IMR-90 (cell line): ENCODE measurements at regions not wholly inside any gene's neighbourhood (a gene's known extent, or its start where the extent isn't known, plus 50 kb on each side); places are given as distances from the start of the nearest gene placed in this dataset.

Source experiments
- ATAC-seq: fragments of 200-7000 bp; cut with Tn5 transposase; 2 replicates; pipeline ENCODE4 v1.9.1; 2020; ENCODE audit warnings: low read depth, mild to moderate bottlenecking, moderate library complexity
- BruUV-seq: library from RNA; stranded (reverse); fragments of 400-500 nt; replicated peaks from 2 replicates; lab custom pipeline; 2021; lab: Mats Ljungman, UMichigan
- CTCF ChIA-PET: fragments of 300-600 bp; formaldehyde crosslinking; extraction: SDS; loops from one replicate; lab custom pipeline; 2021; ENCODE audit warnings: antibody characterized with exemption; lab: Yijun Ruan, JAX
- POLR2A ChIA-PET: fragments of 300-600 bp; sonication (Branson Sonifier 250); formaldehyde crosslinking; loops from one replicate; lab custom pipeline; 2022; ENCODE audit warnings: antibody characterized with exemption; ENCODE audit not compliant: unreplicated experiment; lab: Charles Lee
- DNase-seq: peaks from one replicate; pipeline ENCODE4 v3.0.0; 2013
- H2AFZ ChIP-seq: replicated peaks from 2 replicates; pipeline ENCODE3; 2013; ENCODE audit warnings: low read length, mild to moderate bottlenecking; ENCODE audit not compliant: poor library complexity
- H2AK5ac ChIP-seq: 2 replicates; pipeline ENCODE4 v1.6.1; 2013; ENCODE audit warnings: low read depth, low read length, inconsistent platforms
- H2AK9ac ChIP-seq: replicated peaks from 2 replicates; pipeline ENCODE3; 2013; ENCODE audit warnings: mild to moderate bottlenecking, low read depth, low read length, moderate library complexity; ENCODE audit not compliant: poor library complexity
- H2BK120ac ChIP-seq: 2 replicates; pipeline ENCODE4 v1.6.1; 2013; ENCODE audit warnings: low read depth, low read length, inconsistent platforms
- H2BK15ac ChIP-seq: 3 replicates; pipeline ENCODE4 v1.6.1; 2013; ENCODE audit warnings: low read depth, low read length, inconsistent platforms
- H2BK20ac ChIP-seq: 2 replicates; pipeline ENCODE4 v1.6.1; 2013; ENCODE audit warnings: low read depth, mild to moderate bottlenecking, inconsistent platforms, low read length, moderate library complexity
- H2BK5ac ChIP-seq: 2 replicates; pipeline ENCODE4 v1.6.1; 2013; ENCODE audit warnings: mild to moderate bottlenecking, low read depth, low read length, inconsistent platforms; ENCODE audit not compliant: poor library complexity, severe bottlenecking
- H3K14ac ChIP-seq: replicated peaks from 2 replicates; pipeline ENCODE4 v1.6.1; 2013; ENCODE audit warnings: low read depth, low read length, inconsistent platforms
- H3K18ac ChIP-seq: 2 replicates; pipeline ENCODE4 v1.6.1; 2013; ENCODE audit warnings: low read depth, low read length, control low read depth
- H3K23ac ChIP-seq: 2 replicates; pipeline ENCODE4 v1.6.1; 2013; ENCODE audit warnings: low read depth, low read length, inconsistent platforms
- H3K27ac ChIP-seq: 2 replicates; pipeline ENCODE4 v1.5.1; 2013; ENCODE audit warnings: mild to moderate bottlenecking, control low read depth, low read length; ENCODE audit not compliant: insufficient read depth
- H3K27me3 ChIP-seq: 2 replicates; pipeline ENCODE4 v1.6.1; 2013; ENCODE audit warnings: low read length; ENCODE audit not compliant: control insufficient read depth, insufficient read depth
- H3K36me3 ChIP-seq: 2 replicates; pipeline ENCODE4 v1.6.1; 2013; ENCODE audit warnings: low read length, mixed read lengths; ENCODE audit not compliant: control insufficient read depth, insufficient read depth
- H3K4ac ChIP-seq: 2 replicates; pipeline ENCODE4 v1.6.1; 2013; ENCODE audit warnings: low read depth, low read length, inconsistent platforms
- H3K4me1 ChIP-seq: 2 replicates; pipeline ENCODE4 v1.6.1; 2013; ENCODE audit warnings: low read length, mixed read lengths; ENCODE audit not compliant: control insufficient read depth, insufficient read depth
- H3K4me2 ChIP-seq: 2 replicates; pipeline ENCODE4 v1.6.1; 2013; ENCODE audit warnings: low read depth, mild to moderate bottlenecking, control low read depth, low read length, moderate library complexity
- H3K4me3 ChIP-seq: 2 replicates; pipeline ENCODE4 v1.5.1; 2013; ENCODE audit warnings: low read depth, mild to moderate bottlenecking, control low read depth, low read length, moderate library complexity; ENCODE audit not compliant: insufficient read depth
- H3K56ac ChIP-seq: 2 replicates; pipeline ENCODE4 v1.6.1; 2013; ENCODE audit warnings: low read length, inconsistent platforms; ENCODE audit not compliant: insufficient read depth; ENCODE audit errors: extremely low read depth
- H3K79me1 ChIP-seq, 2 experiments: 2 replicates each; pipeline ENCODE4 v1.6.1; 2013; ENCODE audit warnings: low read length in 2 of 2, inconsistent platforms in 1 of 2, low read depth in 1 of 2
- H3K9ac ChIP-seq: 2 replicates; pipeline ENCODE4 v1.6.1; 2013; ENCODE audit warnings: low read depth, low read length, control low read depth
- H3K9me1 ChIP-seq: 2 replicates; pipeline ENCODE4 v1.6.1; 2013; ENCODE audit warnings: low read length, inconsistent platforms; ENCODE audit not compliant: insufficient read depth
- H3K9me3 ChIP-seq: 2 replicates; pipeline ENCODE4 v1.6.1; 2013; ENCODE audit warnings: low read length; ENCODE audit not compliant: control insufficient read depth, insufficient read depth
- H4K20me1 ChIP-seq: 2 replicates; pipeline ENCODE4 v1.6.1; 2013; ENCODE audit warnings: low read length, inconsistent platforms; ENCODE audit not compliant: insufficient read depth
- H4K5ac ChIP-seq: 2 replicates; pipeline ENCODE4 v1.6.1; 2013; ENCODE audit warnings: mild to moderate bottlenecking, low read depth, low read length, control low read depth
- H4K8ac ChIP-seq, 2 experiments: 2 replicates each; pipeline ENCODE4 v1.6.1; 2013; ENCODE audit warnings: low read depth in 2 of 2, low read length in 2 of 2, control low read depth in 1 of 2, inconsistent platforms in 1 of 2
- H4K91ac ChIP-seq: 2 replicates; pipeline ENCODE4 v1.6.1; 2013; ENCODE audit warnings: low read depth, low read length, inconsistent platforms; ENCODE audit not compliant: insufficient read depth
- BHLHE40 ChIP-seq: fragments of 150-350 bp; IDR thresholded peaks from 2 replicates; pipeline ENCODE4 v1.6.1; 2016; ENCODE audit warnings: mild to moderate bottlenecking, low read depth, low read length
- CEBPB ChIP-seq: IDR thresholded peaks from 2 replicates; pipeline ENCODE4 v1.6.1; 2012; ENCODE audit warnings: low read depth, low read length, improper control_type of control experiment
- CHD1 ChIP-seq: IDR thresholded peaks from 2 replicates; pipeline ENCODE4 v1.6.1; 2012; ENCODE audit warnings: low read depth, low read length, improper control_type of control experiment
- CTCF ChIP-seq: conservative IDR thresholded peaks from 2 replicates; pipeline ENCODE4 v1.5.1; 2012; ENCODE audit warnings: mild to moderate bottlenecking, low read depth, low read length, improper control_type of control experiment
- ELK1 ChIP-seq: fragments of 150-350 bp; IDR thresholded peaks from 2 replicates; pipeline ENCODE4 v1.6.1; 2016; ENCODE audit warnings: low read depth, mild to moderate bottlenecking, low read length, moderate library complexity, borderline replicate concordance
- FOS ChIP-seq: fragments of 150-350 bp; IDR thresholded peaks from 2 replicates; pipeline ENCODE4 v1.6.1; 2016; ENCODE audit warnings: low read depth, low read length
- MAFK ChIP-seq: IDR thresholded peaks from 2 replicates; pipeline ENCODE4 v1.6.1; 2012; ENCODE audit warnings: low read depth, low read length, improper control_type of control experiment
- MAZ ChIP-seq: IDR thresholded peaks from 2 replicates; pipeline ENCODE4 v1.6.1; 2012; ENCODE audit warnings: low read depth, mild to moderate bottlenecking, low read length, improper control_type of control experiment, moderate library complexity, borderline replicate concordance
- MXI1 ChIP-seq: IDR thresholded peaks from 2 replicates; pipeline ENCODE4 v1.6.1; 2012; ENCODE audit warnings: low read depth, mild to moderate bottlenecking, low read length, moderate library complexity, borderline replicate concordance
- NFE2L2 ChIP-seq: fragments of 150-350 bp; IDR thresholded peaks from 2 replicates; pipeline ENCODE4 v1.6.1; 2016; ENCODE audit warnings: low read depth, mild to moderate bottlenecking, low read length
- POLR2A ChIP-seq: IDR thresholded peaks from 2 replicates; pipeline ENCODE4 v1.6.1; 2012; ENCODE audit warnings: mild to moderate bottlenecking, low read depth, low read length
- RAD21 ChIP-seq: IDR thresholded peaks from 2 replicates; pipeline ENCODE4 v1.6.1; 2012; ENCODE audit warnings: low read length, improper control_type of control experiment
- RCOR1 ChIP-seq: IDR thresholded peaks from 2 replicates; pipeline ENCODE4 v1.6.1; 2012; ENCODE audit warnings: mild to moderate bottlenecking, low read length, improper control_type of control experiment; ENCODE audit not compliant: insufficient replicate concordance
- RFX5 ChIP-seq: IDR thresholded peaks from 2 replicates; pipeline ENCODE4 v1.8.0; 2012; ENCODE audit warnings: low read depth, mild to moderate bottlenecking, low read length, moderate library complexity
- SMC3 ChIP-seq: fragments of 150-350 bp; IDR thresholded peaks from 2 replicates; pipeline ENCODE4 v1.6.1; 2016; ENCODE audit warnings: low read depth, mild to moderate bottlenecking, antibody characterized with exemption, low read length, moderate library complexity
- USF2 ChIP-seq: fragments of 150-350 bp; IDR thresholded peaks from 2 replicates; pipeline ENCODE4 v1.6.1; 2017; ENCODE audit warnings: mild to moderate bottlenecking, antibody characterized with exemption, low read length, low read depth
- WGBS, 2 experiments: methylation state at CpG; one replicate each; pipeline versions ENCODE4 v1.1.5 to v1.1.7; 2013; ENCODE audit warnings: missing lambda C conversion rate in 2 of 2; ENCODE audit not compliant: insufficient read length in 1 of 2; ENCODE audit errors: extremely low coverage in 2 of 2; 5-methylcytosine and 5-hydroxymethylcytosine counted together
- dilution Hi-C: fragments of 300-500 bp; cut with HindIII; formaldehyde crosslinking; loops from one replicate; pipeline ENCODE4 v1.14.3; 2018; ENCODE audit warnings: low sequenced_read_pairs; ENCODE audit not compliant: unreplicated experiment
- in situ Hi-C: fragments of 300-500 bp; cut with MboI; formaldehyde crosslinking; loops from 3 replicates; pipeline ENCODE4 v1.14.3; 2019; ENCODE audit warnings: low sequenced_read_pairs, inconsistent platforms, mixed read lengths
- intact Hi-C: fragments of 100-400 bp; cut with micrococcal nuclease; formaldehyde crosslinking; loops from 2 replicates; pipeline ENCODE4 v1.10.0; 2022

GRCh38 chr13:30115257-30115600 lies 192.1 kb downstream of the KATNAL1 start:
- Histone ChIP-seq H3K27ac (no peak overlapping the region), H3K27me3 (no peaks in the 10 kb centered on the region; the same call in 1 of the 2 replicates), H3K9ac (no peak overlapping the region), H3K14ac (no peak overlapping the region), H3K4ac (no peak overlapping the region), H3K18ac (no peak overlapping the region), H3K4me3 (peak overlapping the region; percentile 61; the same call in 1 of the 2 replicates), H4K8ac (no peak overlapping the region), H3K9me3 (no peaks in the 10 kb centered on the region), H2BK20ac (no peak overlapping the region), H2AK5ac (no peak overlapping the region), H2BK5ac (no peak overlapping the region), H3K4me2 (peak overlapping the region; percentile 87), H2BK15ac (no peak overlapping the region), H3K9me1 (peaks cover 5% of the 10 kb centered on the region; the same call in 1 of the 2 replicates), H4K20me1 (no peaks in the 10 kb centered on the region), H4K91ac (no peak overlapping the region), H3K4me1 (peaks cover 3% of the 10 kb centered on the region; the same call in 1 of the 2 replicates), H3K79me1 (no peaks in the 10 kb centered on the region), H2AK9ac (peak overlapping the region; percentile 22), H3K56ac (no peak overlapping the region), H3K23ac (0 out of 2 replicates have a peak overlapping the region, but pooled peaks have one; percentile 18), H4K5ac (no peak overlapping the region), H2BK120ac (no peak overlapping the region), H2AFZ (peak overlapping the region; percentile 88), H3K36me3 (no peaks in the 10 kb centered on the region)
- POLR2A ChIA-PET: interaction anchor here (0.6 kb wide), 1 partner anchor 434 kb away, joined by 3 read pairs; no protein-coding TSS in a partner anchor
- ATAC-seq (no peak), DNase-seq (no peak)
- CTCF ChIA-PET: interaction anchor here (0.6 to 2.4 kb wide), 14 partner anchors 10 to 605 kb away, joined by 3 to 29 read pairs (median 4); no protein-coding TSS in a partner anchor
- WGBS, 2 experiments: 39% methylated on average over 3 of the region's 9 CpGs; no CpG with 5 or more reads in 1 of the 2 experiments
- BruUV-seq: no TSS peak
- intact Hi-C loops: loop anchor here (1.0 kb wide), 1 partner anchor 607 kb away; no protein-coding TSS in a partner anchor
- TF ChIP-seq SMC3: no peak
- no peak for TF ChIP-seq CTCF
- no peak for TF ChIP-seq POLR2A
- TF ChIP-seq RCOR1: no peak
- TF ChIP-seq FOS: no peak
- TF ChIP-seq MXI1: no peak
- TF ChIP-seq MAFK: no peak
- no peak for TF ChIP-seq BHLHE40
- no peak for TF ChIP-seq CEBPB
- no peak for TF ChIP-seq CHD1
- no peak for TF ChIP-seq USF2
- no peak for TF ChIP-seq NFE2L2
- no peak for TF ChIP-seq MAZ
- TF ChIP-seq RFX5: no peak
- no peak for TF ChIP-seq RAD21
- TF ChIP-seq ELK1: no peak
- in situ Hi-C loops: loop anchor here (5.0 to 10.0 kb wide), 4 partner anchors 190 to 603 kb away; no protein-coding TSS in a partner anchor
- dilution Hi-C loops: no loop called here
